ENCODE measurements at regions not wholly inside any gene's neighbourhood (a gene's known extent, or its start where the extent isn't known, plus 50 kb on each side); places are given as distances from the start of the nearest gene placed in this dataset.
A peak's percentile ranks its signal among the peaks of the same experiment; 100 is the strongest.

DNA sequence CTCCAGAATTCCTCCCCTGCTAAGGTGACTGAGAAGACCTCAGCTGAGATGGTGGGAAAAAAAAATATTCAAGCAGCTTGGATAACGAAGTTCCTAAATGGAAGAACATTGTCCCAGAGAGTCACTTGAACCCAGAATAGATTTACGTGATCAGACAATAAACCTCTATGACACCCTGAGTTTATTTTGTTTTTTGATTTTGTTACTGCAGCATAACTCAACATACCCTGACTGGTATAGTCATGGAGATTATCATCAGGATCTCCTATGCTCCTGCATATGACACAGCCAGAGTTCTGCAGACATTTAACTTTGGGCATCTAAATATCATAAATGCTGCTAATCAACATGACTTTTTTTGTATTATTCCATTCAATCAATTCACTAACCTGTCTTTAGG lies 282.9 kb downstream of the RASEF start:
- DNase-seq (ENCODE audit: low read depth), result no peak
- TF ChIP-seq, protein P1, sequence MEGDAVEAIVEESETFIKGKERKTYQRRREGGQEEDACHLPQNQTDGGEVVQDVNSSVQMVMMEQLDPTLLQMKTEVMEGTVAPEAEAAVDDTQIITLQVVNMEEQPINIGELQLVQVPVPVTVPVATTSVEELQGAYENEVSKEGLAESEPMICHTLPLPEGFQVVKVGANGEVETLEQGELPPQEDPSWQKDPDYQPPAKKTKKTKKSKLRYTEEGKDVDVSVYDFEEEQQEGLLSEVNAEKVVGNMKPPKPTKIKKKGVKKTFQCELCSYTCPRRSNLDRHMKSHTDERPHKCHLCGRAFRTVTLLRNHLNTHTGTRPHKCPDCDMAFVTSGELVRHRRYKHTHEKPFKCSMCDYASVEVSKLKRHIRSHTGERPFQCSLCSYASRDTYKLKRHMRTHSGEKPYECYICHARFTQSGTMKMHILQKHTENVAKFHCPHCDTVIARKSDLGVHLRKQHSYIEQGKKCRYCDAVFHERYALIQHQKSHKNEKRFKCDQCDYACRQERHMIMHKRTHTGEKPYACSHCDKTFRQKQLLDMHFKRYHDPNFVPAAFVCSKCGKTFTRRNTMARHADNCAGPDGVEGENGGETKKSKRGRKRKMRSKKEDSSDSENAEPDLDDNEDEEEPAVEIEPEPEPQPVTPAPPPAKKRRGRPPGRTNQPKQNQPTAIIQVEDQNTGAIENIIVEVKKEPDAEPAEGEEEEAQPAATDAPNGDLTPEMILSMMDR (IDR thresholded peaks at IDR 0.05; ENCODE audit: insufficient read depth, low read depth, low read length), result no peak

DNA sequence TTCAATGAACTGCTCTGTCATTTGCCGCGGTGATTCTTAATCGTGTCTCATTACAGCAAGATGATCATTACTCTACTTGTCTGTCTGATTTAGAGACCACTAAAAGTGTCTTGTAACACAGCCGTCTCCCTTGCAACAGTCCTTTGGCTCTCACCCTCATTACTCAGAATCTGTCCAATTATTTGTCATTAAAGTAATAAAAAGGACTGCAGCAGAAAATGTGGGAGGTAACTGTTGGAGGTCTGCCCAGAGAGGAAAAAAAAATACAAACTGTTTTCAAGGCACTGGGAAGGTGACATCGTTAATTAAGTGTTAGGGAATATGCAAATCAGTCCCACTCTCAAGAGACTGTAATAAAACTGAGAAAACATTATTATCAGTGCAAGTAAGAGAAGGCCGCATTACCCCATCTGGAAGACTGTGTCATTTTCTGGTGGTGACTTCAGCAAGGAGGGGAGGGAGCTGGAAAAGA lies 281.0 kb downstream of the RASEF start:
- TF ChIP-seq, protein P1 (IDR thresholded peaks at IDR 0.05; ENCODE audit: insufficient read depth, low read depth, low read length), result no peak
- DNase-seq (ENCODE audit: low read depth), result peak; percentile 59
- H3K4me3 ChIP-seq (ENCODE audit: low read depth, low read length), result no peak overlapping the region

More for the DNA sequence above, 282.9 kb downstream of the RASEF start:
- H3K4me3 ChIP-seq (ENCODE audit: low read depth, low read length), result no peak overlapping the region

DNA sequence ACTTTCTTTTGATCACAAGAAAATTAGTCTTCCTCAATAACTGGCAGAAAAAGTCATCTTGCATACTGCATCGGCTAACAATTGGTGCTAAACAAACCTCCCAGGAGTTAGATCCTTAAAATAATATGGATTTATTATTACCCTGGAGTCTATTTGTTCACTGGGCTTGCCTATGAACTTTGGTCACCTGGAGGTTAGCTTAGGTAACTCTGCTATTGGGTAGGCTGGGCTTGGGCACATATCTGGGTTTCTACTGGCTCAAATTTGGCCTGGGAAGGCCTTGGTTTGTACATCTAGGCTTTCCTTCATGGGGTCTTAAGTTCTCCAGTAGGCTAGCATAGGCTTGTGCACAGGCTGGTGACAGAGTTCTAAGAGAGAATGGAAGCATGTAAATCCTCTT lies 279.9 kb downstream of the RASEF start:
- no peak for DNase-seq (ENCODE audit: low read depth)
- TF ChIP-seq, protein P1 (IDR thresholded peaks at IDR 0.05; ENCODE audit: insufficient read depth, low read depth, low read length), result no peak
- no peak overlapping the region for H3K4me3 ChIP-seq (ENCODE audit: low read depth, low read length)

DNA sequence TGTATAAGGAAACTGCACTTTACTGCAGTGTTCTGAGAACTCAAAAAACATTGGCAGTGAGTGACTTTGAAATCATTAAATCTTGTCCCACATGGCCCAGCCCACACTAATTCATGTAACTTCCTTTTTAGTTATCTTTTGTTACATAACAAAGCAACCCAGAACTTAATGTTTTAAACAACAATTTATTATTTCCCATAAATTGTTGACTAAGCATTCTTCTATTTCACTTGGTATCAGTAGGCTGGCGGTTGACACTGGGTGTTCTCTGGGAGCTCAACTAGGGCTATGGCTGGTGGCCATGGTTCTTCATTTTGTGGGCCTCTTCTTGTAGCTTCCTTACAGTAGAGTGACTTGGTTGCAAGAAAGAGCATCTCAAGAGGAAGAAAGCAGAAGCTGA lies 278.4 kb downstream of the RASEF start:
- no peak overlapping the region for H3K4me3 ChIP-seq (ENCODE audit: low read depth, low read length)
- TF ChIP-seq, protein P1 (IDR thresholded peaks at IDR 0.05; ENCODE audit: insufficient read depth, low read depth, low read length), result no peak
- DNase-seq (ENCODE audit: low read depth), result no peak

DNA sequence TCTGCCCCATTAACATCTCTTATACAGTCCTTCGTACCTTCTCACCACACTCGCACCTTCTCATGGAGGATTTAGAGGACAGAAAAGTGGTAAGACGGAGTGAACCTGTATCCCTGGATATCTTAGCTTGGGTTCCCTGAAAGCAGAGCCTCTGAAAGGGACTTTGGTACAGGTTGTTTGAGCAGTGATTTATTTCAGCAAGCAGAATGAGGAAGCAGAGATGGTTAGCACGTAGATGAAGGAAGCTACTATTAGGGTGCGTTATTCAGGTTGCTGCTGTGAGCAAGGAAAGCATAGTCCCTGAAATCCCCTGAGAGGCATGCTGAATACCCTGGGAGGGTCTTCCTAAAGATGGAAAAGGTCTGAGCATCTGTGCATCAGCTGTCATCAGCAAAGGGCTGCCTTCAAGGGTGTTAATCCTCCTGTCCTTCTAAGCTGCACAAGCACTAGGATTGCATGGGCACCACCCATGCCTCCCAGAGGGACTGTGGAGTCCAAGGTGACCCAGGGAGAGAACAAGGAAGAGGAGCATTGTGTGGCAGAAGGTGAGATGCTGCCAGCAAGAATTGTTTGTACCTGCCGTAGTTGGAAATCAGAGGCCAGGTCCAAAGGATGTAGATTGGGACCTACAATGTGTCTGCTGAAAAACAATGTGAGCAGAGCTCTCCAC lies 273.7 kb downstream of the RASEF start:
- DNase-seq (ENCODE audit: low read depth), result no peak
- TF ChIP-seq, protein P1 (IDR thresholded peaks at IDR 0.05; ENCODE audit: insufficient read depth, low read depth, low read length), result no peak

DNA sequence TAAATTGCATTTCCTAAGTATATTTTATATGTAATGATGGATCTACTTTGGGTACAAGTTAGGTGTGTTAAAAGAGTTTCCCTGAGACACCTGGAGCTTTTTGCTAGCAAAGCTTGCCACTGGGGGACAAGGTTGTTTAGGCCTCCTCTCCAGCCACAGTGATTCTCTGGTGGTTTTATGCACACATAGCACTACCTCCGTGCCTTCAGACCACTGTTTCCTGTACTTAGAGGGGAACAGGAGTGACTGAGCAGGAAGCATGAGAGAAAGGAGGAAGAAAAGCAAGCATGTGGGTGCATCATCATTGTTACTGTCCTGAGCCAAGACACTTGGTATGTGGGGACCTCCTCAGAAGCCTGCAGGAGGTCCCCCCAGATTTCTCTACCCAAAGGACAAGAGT lies 272.1 kb downstream of the RASEF start:
- no peak for DNase-seq (ENCODE audit: low read depth)
- no peak overlapping the region for H3K4me3 ChIP-seq (ENCODE audit: low read depth, low read length)
- TF ChIP-seq, protein P1 (IDR thresholded peaks at IDR 0.05; ENCODE audit: insufficient read depth, low read depth, low read length), result no peak

More for the DNA sequence above, 273.7 kb downstream of the RASEF start:
- H3K4me3 ChIP-seq (ENCODE audit: low read depth, low read length), result no peak overlapping the region

DNA sequence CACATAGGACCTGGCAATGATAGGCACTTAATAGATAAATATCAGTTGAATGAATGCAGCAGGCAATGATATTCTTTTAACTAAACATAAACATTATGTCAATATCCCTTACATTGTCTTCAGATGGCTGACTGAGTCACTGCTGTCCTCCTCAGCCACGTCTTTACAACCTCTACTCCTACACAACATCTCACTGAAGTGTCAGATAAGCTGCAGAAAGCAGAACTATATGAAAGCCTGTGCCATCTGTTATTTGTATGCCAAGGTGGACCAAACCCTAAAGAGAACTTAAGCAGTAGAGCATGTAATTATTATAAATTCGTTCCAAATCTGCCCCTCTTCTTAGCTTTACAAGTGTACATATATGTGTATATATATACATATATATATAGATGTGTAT lies 271.2 kb downstream of the RASEF start:
- TF ChIP-seq, protein P1 (IDR thresholded peaks at IDR 0.05; ENCODE audit: insufficient read depth, low read depth, low read length), result no peak
- DNase-seq (ENCODE audit: low read depth), result no peak
- H3K4me3 ChIP-seq (ENCODE audit: low read depth, low read length), result no peak overlapping the region

Measured in fibroblast of villous mesenchyme (primary cell).